ENCODE measurements at regions not wholly inside any gene's neighbourhood (a gene's known extent, or its start where the extent isn't known, plus 50 kb on each side); places are given as distances from the start of the nearest gene placed in this dataset.

GRCh38 chr1:60762911-60763310 lies 319.4 kb upstream of the NFIA start:
- Histone ChIP-seq H3K79me2 (ENCODE audit: control insufficient read depth, insufficient read depth, low read length) (no peaks in the 10 kb centered on the region), H3K27ac (ENCODE audit: insufficient read depth, low read length) (no peak overlapping the region), H3K4me1 (ENCODE audit: control insufficient read depth, extremely low read depth, insufficient read depth, low read length) (no peaks in the 10 kb centered on the region), H3K4me2 (ENCODE audit: extremely low read depth, insufficient read depth, low read length) (no peak overlapping the region), H3K27me3 (ENCODE audit: control insufficient read depth, insufficient read depth, low read length) (no peaks in the 10 kb centered on the region), H3K9ac (ENCODE audit: insufficient read depth, low read length) (no peak overlapping the region), H3K9me3 (ENCODE audit: control insufficient read depth, insufficient read depth, low read depth, low read length) (no peaks in the 10 kb centered on the region), H4K20me1 (ENCODE audit: control insufficient read depth, extremely low read depth, insufficient read depth, low read length) (no peaks in the 10 kb centered on the region), H3K4me3 (replicated peaks in 1 of 4; ENCODE audit: control extremely low read depth in 1 of 4, insufficient read depth in 1 of 4, low read depth in 3 of 4, low read length in 4 of 4) (no peak overlapping the region), H2AFZ (ENCODE audit: low read length) (no peak overlapping the region), H3K36me3 (ENCODE audit: control insufficient read depth, insufficient read depth, low read length) (no peaks in the 10 kb centered on the region)
- TF ChIP-seq, protein P1, sequence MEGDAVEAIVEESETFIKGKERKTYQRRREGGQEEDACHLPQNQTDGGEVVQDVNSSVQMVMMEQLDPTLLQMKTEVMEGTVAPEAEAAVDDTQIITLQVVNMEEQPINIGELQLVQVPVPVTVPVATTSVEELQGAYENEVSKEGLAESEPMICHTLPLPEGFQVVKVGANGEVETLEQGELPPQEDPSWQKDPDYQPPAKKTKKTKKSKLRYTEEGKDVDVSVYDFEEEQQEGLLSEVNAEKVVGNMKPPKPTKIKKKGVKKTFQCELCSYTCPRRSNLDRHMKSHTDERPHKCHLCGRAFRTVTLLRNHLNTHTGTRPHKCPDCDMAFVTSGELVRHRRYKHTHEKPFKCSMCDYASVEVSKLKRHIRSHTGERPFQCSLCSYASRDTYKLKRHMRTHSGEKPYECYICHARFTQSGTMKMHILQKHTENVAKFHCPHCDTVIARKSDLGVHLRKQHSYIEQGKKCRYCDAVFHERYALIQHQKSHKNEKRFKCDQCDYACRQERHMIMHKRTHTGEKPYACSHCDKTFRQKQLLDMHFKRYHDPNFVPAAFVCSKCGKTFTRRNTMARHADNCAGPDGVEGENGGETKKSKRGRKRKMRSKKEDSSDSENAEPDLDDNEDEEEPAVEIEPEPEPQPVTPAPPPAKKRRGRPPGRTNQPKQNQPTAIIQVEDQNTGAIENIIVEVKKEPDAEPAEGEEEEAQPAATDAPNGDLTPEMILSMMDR (conservative IDR thresholded peaks at IDR 0.05 in 1 of 2, IDR thresholded peaks at IDR 0.05 in 1 of 2; ENCODE audit: low read depth in 1 of 2, low read length in 2 of 2) = no peak
- TF ChIP-seq EZH2 (IDR thresholded peaks at IDR 0.05; ENCODE audit: low read length, missing control alignments) = no peak
- no peak for DNase-seq (ENCODE audit: low read depth in 2 of 2)

- no peak overlapping the region for H3K4me2 ChIP-seq (ENCODE audit: extremely low read depth, insufficient read depth, low read length)
- H3K9ac ChIP-seq (ENCODE audit: insufficient read depth, low read length) = no peak overlapping the region
- H3K4me3 ChIP-seq (replicated peaks in 1 of 4; ENCODE audit: control extremely low read depth in 1 of 4, insufficient read depth in 1 of 4, low read depth in 3 of 4, low read length in 4 of 4) = no peak overlapping the region
- DNase-seq (ENCODE audit: low read depth in 2 of 2) = peak; percentile 63 to 90
- H3K36me3 ChIP-seq (ENCODE audit: control insufficient read depth, insufficient read depth, low read length) = no peaks in the 10 kb centered on the region
- no peaks in the 10 kb centered on the region for H3K27me3 ChIP-seq (ENCODE audit: control insufficient read depth, insufficient read depth, low read length)
- no peaks in the 10 kb centered on the region for H3K9me3 ChIP-seq (ENCODE audit: control insufficient read depth, insufficient read depth, low read depth, low read length)
- TF ChIP-seq EZH2 (IDR thresholded peaks at IDR 0.05; ENCODE audit: low read length, missing control alignments) = no peak
- TF ChIP-seq, protein P1 (conservative IDR thresholded peaks at IDR 0.05 in 1 of 2, IDR thresholded peaks at IDR 0.05 in 1 of 2; ENCODE audit: low read depth in 1 of 2, low read length in 2 of 2) = no peak
- H2AFZ ChIP-seq (ENCODE audit: low read length) = no peak overlapping the region
- no peak overlapping the region for H3K27ac ChIP-seq (ENCODE audit: insufficient read depth, low read length)
- H3K79me2 ChIP-seq (ENCODE audit: control insufficient read depth, insufficient read depth, low read length) = no peaks in the 10 kb centered on the region
- H4K20me1 ChIP-seq (ENCODE audit: control insufficient read depth, extremely low read depth, insufficient read depth, low read length) = no peaks in the 10 kb centered on the region
- no peaks in the 10 kb centered on the region for H3K4me1 ChIP-seq (ENCODE audit: control insufficient read depth, extremely low read depth, insufficient read depth, low read length)
Observed at GRCh38 chr1:60762176-60762575, 320.2 kb upstream of the NFIA start.

GRCh38 chr1:60759291-60759690 lies 323.1 kb upstream of the NFIA start:
- H3K36me3 ChIP-seq (ENCODE audit: control insufficient read depth, insufficient read depth, low read length) = no peaks in the 10 kb centered on the region
- no peak overlapping the region for H3K9ac ChIP-seq (ENCODE audit: insufficient read depth, low read length)

More at GRCh38 chr1:60759291-60759690, 323.1 kb upstream of the NFIA start:
- no peak overlapping the region for H3K4me3 ChIP-seq (replicated peaks in 1 of 4; ENCODE audit: control extremely low read depth in 1 of 4, insufficient read depth in 1 of 4, low read depth in 3 of 4, low read length in 4 of 4)
- H3K9me3 ChIP-seq (ENCODE audit: control insufficient read depth, insufficient read depth, low read depth, low read length) = no peaks in the 10 kb centered on the region
- no peak for DNase-seq (ENCODE audit: low read depth in 2 of 2)
- H3K4me2 ChIP-seq (ENCODE audit: extremely low read depth, insufficient read depth, low read length) = no peak overlapping the region
- H3K27me3 ChIP-seq (ENCODE audit: control insufficient read depth, insufficient read depth, low read length) = no peaks in the 10 kb centered on the region
- H3K27ac ChIP-seq (ENCODE audit: insufficient read depth, low read length) = no peak overlapping the region
- H2AFZ ChIP-seq (ENCODE audit: low read length) = no peak overlapping the region
- H3K4me1 ChIP-seq (ENCODE audit: control insufficient read depth, extremely low read depth, insufficient read depth, low read length) = no peaks in the 10 kb centered on the region
- no peaks in the 10 kb centered on the region for H4K20me1 ChIP-seq (ENCODE audit: control insufficient read depth, extremely low read depth, insufficient read depth, low read length)
- TF ChIP-seq, protein P1 (conservative IDR thresholded peaks at IDR 0.05 in 1 of 2, IDR thresholded peaks at IDR 0.05 in 1 of 2; ENCODE audit: low read depth in 1 of 2, low read length in 2 of 2) = no peak
- TF ChIP-seq EZH2 (IDR thresholded peaks at IDR 0.05; ENCODE audit: low read length, missing control alignments) = no peak
- no peaks in the 10 kb centered on the region for H3K79me2 ChIP-seq (ENCODE audit: control insufficient read depth, insufficient read depth, low read length)

Measured in fibroblast of lung (primary cell).